Peyer's patch (tissue), 4 donors: ENCODE measurements at regions not wholly inside any gene's neighbourhood (a gene's known extent, or its start where the extent isn't known, plus 50 kb on each side); places are given as distances from the start of the nearest gene placed in this dataset.

ENCODE experiments used
- CTCF ChIP-seq, 6 experiments: fragments of 450-650 bp in 4 of 6; fragments of 200-600 bp in 2 of 6; sonication (generic) in 1 of 6; IDR thresholded peaks; one replicate each; pipeline ENCODE4 v1.5.1; 2017 to 2019; ENCODE audit warnings: antibody characterized with exemption in 6 of 6, mild to moderate bottlenecking in 3 of 6, moderate library complexity in 1 of 6
- POLR2A ChIP-seq, 2 donors: fragments of 450-650 bp; IDR thresholded peaks; one replicate each; pipeline ENCODE4 v1.5.1; 2017; ENCODE audit warnings: antibody characterized with exemption in 2 of 2, mild to moderate bottlenecking in 2 of 2, moderate library complexity in 2 of 2

DNA sequence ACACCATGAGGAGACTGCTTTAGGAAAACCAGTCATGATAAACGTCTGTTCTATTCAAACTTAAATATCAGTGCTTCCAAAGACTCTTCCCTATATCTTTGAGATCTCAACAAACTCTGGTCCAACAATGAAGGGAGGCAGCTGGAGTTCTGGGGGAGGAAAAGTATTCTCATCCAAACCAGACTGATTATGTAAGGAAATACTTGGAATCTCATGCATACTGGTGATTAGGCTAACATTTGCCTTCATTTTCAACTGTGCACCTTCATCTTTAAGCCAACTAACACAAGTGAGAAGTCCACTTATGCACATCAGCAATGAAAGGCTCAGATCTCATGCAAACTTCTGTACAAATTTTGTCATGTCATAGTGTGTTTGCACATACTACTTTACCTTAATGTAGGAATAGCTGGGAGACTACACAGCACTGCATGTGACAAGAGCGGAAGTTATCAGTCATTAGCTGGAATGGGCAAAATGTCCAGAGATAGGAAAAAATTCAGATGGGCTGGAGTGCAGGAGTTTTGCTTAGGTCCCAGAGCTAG lies 67.5 kb upstream of the STK17B start:
- TF ChIP-seq CTCF (IDR thresholded peaks at IDR 0.05) (no peak), POLR2A (IDR thresholded peaks at IDR 0.05) (no peak)
